Spleen (tissue), 7 donors: ENCODE measurements at regions not wholly inside any gene's neighbourhood (a gene's known extent, or its start where the extent isn't known, plus 50 kb on each side); places are given as distances from the start of the nearest gene placed in this dataset.

Experiments
- CTCF ChIP-seq, 11 experiments: fragments of 200-600 bp in 7 of 11; fragments of 450-650 bp in 4 of 11; sonication (generic) in 4 of 11; IDR thresholded peaks in 8 of 11; conservative IDR thresholded peaks in 3 of 11; 1 replicate in 7 of 11; 2 replicates in 4 of 11; pipeline versions ENCODE4 v1.4.0 to v1.8.0; 2016 to 2021; ENCODE audit warnings: antibody characterized with exemption in 11 of 11, inconsistent platforms in 4 of 11, mild to moderate bottlenecking in 1 of 11
- POLR2A ChIP-seq, 3 donors: fragments of 450-650 bp; IDR thresholded peaks; one replicate each; pipeline ENCODE4 v1.5.1; 2017; ENCODE audit warnings: antibody characterized with exemption in 3 of 3, mild to moderate bottlenecking in 1 of 3
- donor health status: DM: no; HTN: no; CAD: no; lungs with moderate emphysema.
- donor health status: DM: no; HTN: no; CAD: no.
- donor health status: DM: no; HTN: no; CAD: no.

- no peak for TF ChIP-seq CTCF (IDR thresholded peaks at IDR 0.05 in 8 of 11, conservative IDR thresholded peaks at IDR 0.05 in 3 of 11)
- TF ChIP-seq POLR2A (IDR thresholded peaks at IDR 0.05) = no peak
These were observed 350.1 kb upstream of the HSF2 start for GRCh38 chr6:122049341-122049740.
